ENCODE measurements at regions not wholly inside any gene's neighbourhood (a gene's known extent, or its start where the extent isn't known, plus 50 kb on each side); places are given as distances from the start of the nearest gene placed in this dataset.

DNA sequence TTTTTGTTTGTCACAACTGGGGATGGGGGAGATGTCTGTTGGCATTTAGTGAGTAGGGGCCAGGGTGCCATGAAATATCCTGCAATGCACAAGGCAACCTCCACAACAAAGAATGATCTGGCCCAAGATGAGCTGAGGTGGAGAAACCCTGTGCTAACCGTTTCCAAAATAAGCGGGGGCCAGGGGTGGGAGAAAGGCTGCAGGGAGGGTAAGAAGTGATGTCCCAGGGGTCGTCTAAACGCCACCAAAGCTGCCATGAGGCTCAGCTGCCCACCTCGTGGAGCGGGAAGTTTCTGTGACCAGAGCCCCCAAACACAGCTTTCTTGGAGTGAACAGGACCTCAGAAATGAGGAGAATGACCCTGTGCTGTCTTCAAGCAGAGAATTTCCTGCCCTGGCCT lies 76.5 kb upstream of the CDH5 start:
- no peaks in the 10 kb centered on the region for H3K36me3 Mint-ChIP-seq (ENCODE audit: low read depth)
- H3K27ac Mint-ChIP-seq, result no peak overlapping the region
- DNase-seq, result no peak
- no peaks in the 10 kb centered on the region for H3K9me3 Mint-ChIP-seq
- no peaks in the 10 kb centered on the region for H3K4me1 Mint-ChIP-seq (ENCODE audit: low read depth)
- H3K27me3 Mint-ChIP-seq (ENCODE audit: insufficient read depth), result peaks cover 37% of the 10 kb centered on the region
- TF ChIP-seq, protein P1, sequence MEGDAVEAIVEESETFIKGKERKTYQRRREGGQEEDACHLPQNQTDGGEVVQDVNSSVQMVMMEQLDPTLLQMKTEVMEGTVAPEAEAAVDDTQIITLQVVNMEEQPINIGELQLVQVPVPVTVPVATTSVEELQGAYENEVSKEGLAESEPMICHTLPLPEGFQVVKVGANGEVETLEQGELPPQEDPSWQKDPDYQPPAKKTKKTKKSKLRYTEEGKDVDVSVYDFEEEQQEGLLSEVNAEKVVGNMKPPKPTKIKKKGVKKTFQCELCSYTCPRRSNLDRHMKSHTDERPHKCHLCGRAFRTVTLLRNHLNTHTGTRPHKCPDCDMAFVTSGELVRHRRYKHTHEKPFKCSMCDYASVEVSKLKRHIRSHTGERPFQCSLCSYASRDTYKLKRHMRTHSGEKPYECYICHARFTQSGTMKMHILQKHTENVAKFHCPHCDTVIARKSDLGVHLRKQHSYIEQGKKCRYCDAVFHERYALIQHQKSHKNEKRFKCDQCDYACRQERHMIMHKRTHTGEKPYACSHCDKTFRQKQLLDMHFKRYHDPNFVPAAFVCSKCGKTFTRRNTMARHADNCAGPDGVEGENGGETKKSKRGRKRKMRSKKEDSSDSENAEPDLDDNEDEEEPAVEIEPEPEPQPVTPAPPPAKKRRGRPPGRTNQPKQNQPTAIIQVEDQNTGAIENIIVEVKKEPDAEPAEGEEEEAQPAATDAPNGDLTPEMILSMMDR (IDR thresholded peaks at IDR 0.05), result no peak
- no peak overlapping the region for H3K4me3 Mint-ChIP-seq

DNA sequence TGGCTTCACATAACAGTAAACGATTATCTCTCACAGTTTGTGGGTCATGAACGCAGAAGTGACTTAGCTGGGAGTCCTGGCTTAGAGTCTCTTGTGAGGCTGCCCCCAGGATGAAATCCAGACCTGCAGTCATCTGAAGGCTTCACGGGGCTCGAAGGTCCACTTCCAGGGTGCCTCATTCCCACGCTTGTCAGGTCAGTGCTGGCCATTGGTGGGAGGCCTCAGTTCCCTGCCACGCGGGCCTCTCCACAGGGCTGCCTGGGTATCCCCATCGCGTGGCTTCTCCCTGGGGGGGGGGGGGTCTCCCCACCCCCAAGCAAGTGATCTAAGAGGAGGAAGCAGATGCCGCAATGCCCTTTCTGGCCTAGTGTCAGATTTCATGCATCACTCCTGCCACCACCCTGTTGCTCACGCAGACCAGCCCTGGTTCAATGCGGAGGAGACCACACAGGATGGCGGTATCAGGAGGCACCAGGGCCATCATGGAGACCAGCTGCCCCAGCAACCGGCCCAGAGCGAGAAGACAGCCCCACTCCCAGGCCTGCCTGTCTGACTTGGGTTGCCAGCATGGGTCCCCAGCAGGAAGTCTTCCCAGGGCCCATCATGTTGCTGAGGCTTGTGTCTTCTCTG lies 77.3 kb upstream of the CDH5 start:
- Mint-ChIP-seq H3K27me3 (ENCODE audit: insufficient read depth) (peaks cover 30% of the 10 kb centered on the region), H3K4me3 (no peak overlapping the region), H3K27ac (no peak overlapping the region), H3K9me3 (no peaks in the 10 kb centered on the region), H3K36me3 (ENCODE audit: low read depth) (no peaks in the 10 kb centered on the region), H3K4me1 (ENCODE audit: low read depth) (no peaks in the 10 kb centered on the region)
- DNase-seq, result no peak
- TF ChIP-seq, protein P1 (IDR thresholded peaks at IDR 0.05), result no peak

DNA sequence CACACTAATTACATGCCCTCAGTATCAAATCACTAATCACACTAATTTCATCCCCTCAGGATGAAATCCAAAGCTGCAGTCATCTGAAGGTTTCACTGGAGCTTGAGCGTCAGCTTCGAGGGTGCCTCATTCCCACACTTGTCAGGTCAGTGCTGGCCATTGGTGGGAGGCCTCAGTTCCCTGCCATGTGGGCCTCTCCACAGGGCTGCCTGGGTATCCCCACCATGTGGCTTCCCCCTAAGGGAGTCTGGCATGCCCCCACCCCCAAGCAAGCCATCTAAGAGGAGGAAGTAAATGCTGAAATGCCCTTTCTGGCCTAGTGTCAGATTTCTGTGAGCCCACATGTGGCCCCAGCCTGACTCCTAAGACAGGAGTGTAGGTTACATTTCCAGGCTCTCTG lies 78.6 kb upstream of the CDH5 start:
- no peaks in the 10 kb centered on the region for H3K4me1 Mint-ChIP-seq (ENCODE audit: low read depth)
- H3K27ac Mint-ChIP-seq, result no peak overlapping the region
- TF ChIP-seq, protein P1 (IDR thresholded peaks at IDR 0.05), result no peak
- H3K36me3 Mint-ChIP-seq (ENCODE audit: low read depth), result no peaks in the 10 kb centered on the region
- H3K27me3 Mint-ChIP-seq (ENCODE audit: insufficient read depth), result peaks cover 23% of the 10 kb centered on the region; the same call in 1 of the 2 replicates
- DNase-seq, result no peak
- H3K4me3 Mint-ChIP-seq, result no peak overlapping the region
- H3K9me3 Mint-ChIP-seq, result no peaks in the 10 kb centered on the region

DNA sequence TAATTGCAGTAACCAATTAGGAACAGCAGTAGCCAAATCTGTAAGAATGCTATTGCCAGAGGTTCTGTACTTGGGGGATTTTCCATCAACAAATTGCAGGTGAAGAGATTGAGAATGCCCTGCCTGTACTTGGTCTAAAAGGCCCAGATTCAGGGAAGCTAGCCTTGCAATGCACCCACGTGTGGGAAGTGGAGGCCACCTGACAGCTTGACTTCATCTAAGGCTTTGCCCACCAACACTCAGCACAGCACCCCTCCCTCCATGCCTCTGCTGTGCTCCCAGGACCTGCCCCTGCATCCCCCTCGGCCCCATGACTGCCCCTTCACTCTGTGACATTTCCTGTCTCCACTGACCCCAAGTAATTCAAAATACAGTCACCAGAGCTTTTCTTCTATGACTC lies 79.1 kb upstream of the CDH5 start:
- Mint-ChIP-seq H3K27me3 (ENCODE audit: insufficient read depth) (peaks cover 22% of the 10 kb centered on the region; the same call in 1 of the 2 replicates), H3K9me3 (no peaks in the 10 kb centered on the region), H3K27ac (no peak overlapping the region), H3K4me3 (no peak overlapping the region), H3K36me3 (ENCODE audit: low read depth) (no peaks in the 10 kb centered on the region), H3K4me1 (ENCODE audit: low read depth) (no peaks in the 10 kb centered on the region)
- TF ChIP-seq, protein P1 (IDR thresholded peaks at IDR 0.05), result no peak
- no peak for DNase-seq

DNA sequence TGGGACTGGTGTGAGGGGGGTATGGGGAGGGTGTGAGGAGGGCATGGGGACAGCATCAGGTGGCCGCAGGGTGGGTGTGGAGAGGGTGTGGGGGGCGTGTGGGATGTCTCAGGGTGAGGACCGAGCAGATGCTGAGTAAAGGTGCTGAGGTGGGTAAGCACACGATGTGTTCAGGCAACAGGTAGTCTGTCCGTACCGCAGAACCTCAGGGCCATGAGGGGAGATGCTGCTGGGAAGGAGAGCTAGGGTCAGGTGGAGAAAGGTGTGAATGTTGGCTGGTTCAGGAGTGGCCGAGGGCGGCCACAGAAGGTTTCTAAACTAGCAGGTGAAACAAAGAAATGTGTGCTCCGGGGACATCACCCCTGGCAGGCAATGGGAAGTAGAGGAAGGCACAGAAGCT lies 80.0 kb upstream of the CDH5 start:
- Mint-ChIP-seq H3K27ac (no peak overlapping the region), H3K9me3 (no peaks in the 10 kb centered on the region), H3K4me3 (no peak overlapping the region), H3K4me1 (ENCODE audit: low read depth) (no peaks in the 10 kb centered on the region), H3K36me3 (ENCODE audit: low read depth) (no peaks in the 10 kb centered on the region), H3K27me3 (ENCODE audit: insufficient read depth) (peaks cover 21% of the 10 kb centered on the region; the same call in 1 of the 2 replicates)
- DNase-seq, result no peak
- TF ChIP-seq, protein P1 (IDR thresholded peaks at IDR 0.05), result no peak
